ENCODE measurements at regions not wholly inside any gene's neighbourhood (a gene's known extent, or its start where the extent isn't known, plus 50 kb on each side); places are given as distances from the start of the nearest gene placed in this dataset.

- ATAC-seq (peak; percentile 23), DNase-seq (no peak)
- H3K9me3 ChIP-seq: no peaks in the 10 kb centered on the region
- no peaks in the 10 kb centered on the region for H3K4me1 ChIP-seq
- intact Hi-C loops (cut with DNase I): no loop called here
- TF ChIP-seq CTCF (IDR thresholded peaks at IDR 0.05): no peak
- no peaks in the 10 kb centered on the region for H3K36me3 ChIP-seq
- peaks cover 0 to under 1% of the 10 kb centered on the region in 2 donors for H3K27me3 ChIP-seq
- H3K27ac ChIP-seq: no peak overlapping the region
- H3K4me3 ChIP-seq: no peak overlapping the region
These were observed 260.5 kb upstream of the RORA start for GRCh38 chr15:61489571-61489970.

GRCh38 chr15:61483599-61483998, 254.5 kb upstream of the RORA start:
- Histone ChIP-seq H3K9me3 (no peaks in the 10 kb centered on the region), H3K4me1 (no peaks in the 10 kb centered on the region), H3K36me3 (no peaks in the 10 kb centered on the region), H3K27me3 (no peaks in the 10 kb centered on the region), H3K4me3 (no peak overlapping the region), H3K27ac (no peak overlapping the region)
- TF ChIP-seq CTCF (IDR thresholded peaks at IDR 0.05): no peak
- no peak for ATAC-seq
- DNase-seq: no peak
- intact Hi-C loops (cut with DNase I): no loop called here

- H3K27me3 ChIP-seq: no peaks in the 10 kb centered on the region
- no peaks in the 10 kb centered on the region for H3K36me3 ChIP-seq
- no peak overlapping the region for H3K27ac ChIP-seq
- TF ChIP-seq CTCF (IDR thresholded peaks at IDR 0.05): no peak
- intact Hi-C loops (cut with DNase I): no loop called here
- DNase-seq: peak in 1 of 4 donors; percentile 58
- H3K9me3 ChIP-seq: no peaks in the 10 kb centered on the region
- no peaks in the 10 kb centered on the region for H3K4me1 ChIP-seq
- H3K4me3 ChIP-seq: no peak overlapping the region
- no peak for ATAC-seq
These were observed 252.8 kb upstream of the RORA start for GRCh38 chr15:61481886-61482285.

DNA sequence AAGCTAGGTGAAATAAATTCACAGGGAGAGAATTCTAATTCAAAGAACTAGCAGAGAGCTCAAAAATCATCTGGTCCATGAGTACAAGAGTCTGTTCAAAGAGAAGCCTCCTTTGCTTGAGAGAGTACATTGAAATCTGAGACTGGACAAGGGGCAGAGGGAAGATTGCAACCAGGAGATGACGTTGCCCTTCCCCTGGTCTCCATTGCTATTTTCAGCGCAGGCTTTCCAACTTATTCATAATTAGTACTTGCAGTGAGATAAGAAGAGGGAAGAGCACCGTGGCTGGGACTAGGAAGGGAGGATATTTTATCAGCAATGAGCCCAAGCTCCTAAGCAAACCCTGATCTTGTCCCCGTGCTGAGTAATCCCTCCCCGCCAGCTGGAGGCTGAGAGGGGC, 251.8 kb upstream of the RORA start:
- Histone ChIP-seq H3K4me3 (no peak overlapping the region), H3K36me3 (no peaks in the 10 kb centered on the region), H3K4me1 (no peaks in the 10 kb centered on the region), H3K9me3 (no peaks in the 10 kb centered on the region), H3K27me3 (no peaks in the 10 kb centered on the region), H3K27ac (no peak overlapping the region)
- no peak for DNase-seq
- intact Hi-C loops (cut with DNase I): no loop called here
- no peak for ATAC-seq
- TF ChIP-seq CTCF (IDR thresholded peaks at IDR 0.05): no peak

DNA sequence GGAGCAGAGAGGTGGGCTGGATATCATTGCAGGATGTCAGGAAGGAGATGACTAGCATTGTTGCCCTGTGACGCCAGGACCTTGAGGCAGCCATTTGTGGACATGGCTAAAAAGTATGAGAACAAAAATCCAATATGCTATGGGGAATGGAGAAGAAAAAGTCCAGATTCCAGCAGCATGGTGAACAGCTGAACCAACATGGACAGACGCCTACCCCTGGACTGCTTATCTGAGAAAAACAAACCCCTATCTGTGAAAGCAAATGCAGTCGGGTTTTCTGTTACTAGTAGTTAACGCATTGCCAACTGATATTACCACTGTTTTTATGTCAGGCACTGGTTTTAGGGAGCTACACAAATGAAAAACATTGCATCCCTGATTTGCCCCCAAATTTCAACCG, 251.2 kb upstream of the RORA start:
- DNase-seq (no peak), ATAC-seq (no peak)
- Histone ChIP-seq H3K4me1 (no peaks in the 10 kb centered on the region), H3K9me3 (no peaks in the 10 kb centered on the region), H3K36me3 (no peaks in the 10 kb centered on the region), H3K4me3 (no peak overlapping the region), H3K27me3 (no peaks in the 10 kb centered on the region), H3K27ac (no peak overlapping the region)
- intact Hi-C loops (cut with DNase I): no loop called here
- no peak for TF ChIP-seq CTCF (IDR thresholded peaks at IDR 0.05)

All from left lung (tissue), 4 donors.